ENCODE measurements at regions not wholly inside any gene's neighbourhood (a gene's known extent, or its start where the extent isn't known, plus 50 kb on each side); places are given as distances from the start of the nearest gene placed in this dataset.

- Histone ChIP-seq H4K20me1 (ENCODE audit: control insufficient read depth, extremely low read depth, insufficient read depth, low read length) (no peaks in the 10 kb centered on the region), H3K79me2 (ENCODE audit: control insufficient read depth, insufficient read depth, low read length) (no peaks in the 10 kb centered on the region), H3K4me2 (ENCODE audit: control insufficient read depth, extremely low read depth, insufficient read depth, low read depth, low read length) (no peak overlapping the region), H3K27me3 (ENCODE audit: control insufficient read depth, extremely low read depth, insufficient read depth, low read length) (no peaks in the 10 kb centered on the region), H3K36me3 (ENCODE audit: control insufficient read depth in 2 of 2, extremely low read depth in 1 of 2, insufficient read depth in 2 of 2, low read length in 2 of 2) (no peaks in the 10 kb centered on the region), H3K9me1 (ENCODE audit: control insufficient read depth, extremely low read depth, insufficient read depth, low read length) (no peaks in the 10 kb centered on the region), H2AFZ (ENCODE audit: control insufficient read depth, low read length) (no peak overlapping the region), H3K27ac (ENCODE audit: control insufficient read depth, insufficient read depth, low read length) (no peak overlapping the region), H3K4me3 (ENCODE audit: control insufficient read depth in 2 of 3, extremely low read depth in 1 of 3, insufficient read depth in 2 of 3, low read depth in 1 of 3, low read length in 3 of 3) (no peak overlapping the region), H3K9me3 (ENCODE audit: control insufficient read depth, low read depth, low read length) (no peaks in the 10 kb centered on the region), H3K4me1 (ENCODE audit: control insufficient read depth, extremely low read depth, insufficient read depth, low read length) (peaks cover 13% of the 10 kb centered on the region), H3K9ac (ENCODE audit: control insufficient read depth, extremely low read depth, insufficient read depth, low read length) (no peak overlapping the region)
- FAIRE-seq (peak; percentile 86), DNase-seq (ENCODE audit: low read depth, low spot score) (no peak)
- dilution Hi-C loops (cut with MboI; ENCODE audit: extremely low pct_ligation_motif_present, low sequenced_read_pairs) = no loop called here
- no peak for TF ChIP-seq EZH2 (IDR thresholded peaks at IDR 0.05; ENCODE audit: low read length)
- TF ChIP-seq CTCF (optimal IDR thresholded peaks at IDR 0.05 in 1 of 3, IDR thresholded peaks at IDR 0.05 in 1 of 3, conservative IDR thresholded peaks at IDR 0.05 in 1 of 3; ENCODE audit: extremely low read depth in 1 of 3, insufficient read depth in 2 of 3, low read length in 3 of 3) = peak; percentile 46 to 66 (median 55)
Measured at GRCh38 chr12:46933947-46934346, 108.2 kb upstream of the SLC38A4 start.

- DNase-seq (ENCODE audit: low read depth, low spot score) (no peak), FAIRE-seq (peak; percentile 57)
- Histone ChIP-seq H3K27ac (ENCODE audit: control insufficient read depth, insufficient read depth, low read length) (no peak overlapping the region), H3K9me3 (ENCODE audit: control insufficient read depth, low read depth, low read length) (no peaks in the 10 kb centered on the region), H3K9ac (ENCODE audit: control insufficient read depth, extremely low read depth, insufficient read depth, low read length) (no peak overlapping the region), H4K20me1 (ENCODE audit: control insufficient read depth, extremely low read depth, insufficient read depth, low read length) (no peaks in the 10 kb centered on the region), H3K79me2 (ENCODE audit: control insufficient read depth, insufficient read depth, low read length) (no peaks in the 10 kb centered on the region), H3K36me3 (ENCODE audit: control insufficient read depth in 2 of 2, extremely low read depth in 1 of 2, insufficient read depth in 2 of 2, low read length in 2 of 2) (no peaks in the 10 kb centered on the region), H3K27me3 (ENCODE audit: control insufficient read depth, extremely low read depth, insufficient read depth, low read length) (no peaks in the 10 kb centered on the region), H2AFZ (ENCODE audit: control insufficient read depth, low read length) (no peak overlapping the region), H3K4me1 (ENCODE audit: control insufficient read depth, extremely low read depth, insufficient read depth, low read length) (peaks cover 13% of the 10 kb centered on the region), H3K4me3 (ENCODE audit: control insufficient read depth in 2 of 3, extremely low read depth in 1 of 3, insufficient read depth in 2 of 3, low read depth in 1 of 3, low read length in 3 of 3) (no peak overlapping the region), H3K4me2 (ENCODE audit: control insufficient read depth, extremely low read depth, insufficient read depth, low read depth, low read length) (no peak overlapping the region), H3K9me1 (ENCODE audit: control insufficient read depth, extremely low read depth, insufficient read depth, low read length) (no peaks in the 10 kb centered on the region)
- dilution Hi-C loops (cut with MboI; ENCODE audit: extremely low pct_ligation_motif_present, low sequenced_read_pairs) = no loop called here
- TF ChIP-seq CTCF (optimal IDR thresholded peaks at IDR 0.05 in 1 of 3, IDR thresholded peaks at IDR 0.05 in 1 of 3, conservative IDR thresholded peaks at IDR 0.05 in 1 of 3; ENCODE audit: extremely low read depth in 1 of 3, insufficient read depth in 2 of 3, low read length in 3 of 3) = no peak
- TF ChIP-seq EZH2 (IDR thresholded peaks at IDR 0.05; ENCODE audit: low read length) = no peak
Measured at GRCh38 chr12:46934374-46935111, 108.7 kb upstream of the SLC38A4 start.
